COLO829 (cell line): ENCODE measurements at regions not wholly inside any gene's neighbourhood (a gene's known extent, or its start where the extent isn't known, plus 50 kb on each side); places are given as distances from the start of the nearest gene placed in this dataset.
"Not testable (repeated sequence)": the region's sequence is repeated elsewhere in the genome, so short reads cannot be mapped to it uniquely, and the experiment has no call there.

Experiments
- DNase-seq: peaks from one replicate; pipeline ENCODE4 v3.0.0; 2012; ENCODE audit warnings: low spot score

GRCh38 chr15:91414124-91414523 lies 314.1 kb downstream of the SV2B start:
- DNase-seq = no peak

GRCh38 chr15:91415258-91415657 lies 315.2 kb downstream of the SV2B start:
- DNase-seq = not testable (repeated sequence)

GRCh38 chr15:91420689-91421088 lies 320.6 kb downstream of the SV2B start:
- no peak for DNase-seq

GRCh38 chr15:91422797-91423196 lies 322.7 kb downstream of the SV2B start:
- DNase-seq = no peak

- no peak for DNase-seq
Observed at GRCh38 chr15:91424001-91424400, 323.9 kb downstream of the SV2B start.

GRCh38 chr15:91426412-91426811 lies 326.4 kb downstream of the SV2B start:
- DNase-seq = no peak

- DNase-seq = no peak
Observed at GRCh38 chr15:91429973-91430372, 329.9 kb downstream of the SV2B start.

- DNase-seq = no peak
Observed at GRCh38 chr15:91431041-91431715, 331.1 kb downstream of the SV2B start.

- no peak for DNase-seq
Observed at GRCh38 chr15:91435113-91435512, 335.1 kb downstream of the SV2B start.

GRCh38 chr15:91444656-91445055 lies 344.6 kb downstream of the SV2B start:
- no peak for DNase-seq

- DNase-seq = no peak
Observed at GRCh38 chr15:91445695-91446228, 345.7 kb downstream of the SV2B start.

- no peak for DNase-seq
Observed at GRCh38 chr15:91447991-91448644, 348.1 kb downstream of the SV2B start.

- DNase-seq = not testable (repeated sequence)
Observed at GRCh38 chr15:91453376-91453775, 353.3 kb downstream of the SV2B start.

- no peak for DNase-seq
Observed at GRCh38 chr15:91456251-91456718, 356.2 kb downstream of the SV2B start.

- DNase-seq = no peak
Observed at GRCh38 chr15:91456921-91457320, 356.9 kb downstream of the SV2B start.

- no peak for DNase-seq
Observed at GRCh38 chr15:91461377-91461776, 361.3 kb downstream of the SV2B start.

GRCh38 chr15:91465086-91465485 lies 365.0 kb downstream of the SV2B start:
- DNase-seq = no peak

- no peak for DNase-seq
Observed at GRCh38 chr15:91465696-91466095, 365.6 kb downstream of the SV2B start.

GRCh38 chr15:91468871-91469580 lies 369.0 kb downstream of the SV2B start:
- no peak for DNase-seq

GRCh38 chr15:91469632-91470567 lies 369.8 kb downstream of the SV2B start:
- DNase-seq = no peak

- DNase-seq = no peak
Observed at GRCh38 chr15:91471468-91471867, 371.4 kb downstream of the SV2B start.

GRCh38 chr15:91472316-91472756 lies 372.3 kb downstream of the SV2B start:
- DNase-seq = no peak
